AG04450 (cell line): ENCODE measurements at regions not wholly inside any gene's neighbourhood (a gene's known extent, or its start where the extent isn't known, plus 50 kb on each side); places are given as distances from the start of the nearest gene placed in this dataset.

Source experiments
- CTCF ChIA-PET: fragments of 300-600, 350-600 bp; formaldehyde crosslinking; extraction: SDS; loops from one replicate; lab custom pipeline; 2022; ENCODE audit warnings: antibody characterized with exemption, inconsistent platforms; lab: Charles Lee
- POLR2A ChIA-PET: fragments of 350-600 bp; formaldehyde crosslinking; extraction: SDS; loops from one replicate; lab custom pipeline; 2021; ENCODE audit warnings: antibody characterized with exemption, inconsistent platforms; lab: Yijun Ruan, JAX
- DNase-seq: peaks from one replicate; pipeline ENCODE4 v3.0.0-alpha.2; 2011; ENCODE audit warnings: low read depth, low spot score
- H3K27ac ChIP-seq: one replicate; pipeline ENCODE4 v1.5.1; 2012; ENCODE audit warnings: low read depth, low read length, control low read depth
- H3K27me3 ChIP-seq: one replicate; pipeline ENCODE4 v1.6.0; 2012; ENCODE audit warnings: low read length; ENCODE audit not compliant: control insufficient read depth, insufficient read depth
- H3K4me3 ChIP-seq: 2 replicates; pipeline ENCODE4 v1.5.1; 2011; ENCODE audit warnings: mild to moderate bottlenecking, low read depth, low read length, control low read depth
- H3K9me3 ChIP-seq: 2 replicates; pipeline ENCODE4 v1.5.1; 2012; ENCODE audit warnings: low read length; ENCODE audit not compliant: control insufficient read depth, insufficient read depth
- TF ChIP-seq, protein P1 (sequence below): IDR thresholded peaks from 2 replicates; pipeline ENCODE4 v1.5.1; 2011; ENCODE audit warnings: low read depth, low read length, control low read depth, inconsistent platforms

DNA sequence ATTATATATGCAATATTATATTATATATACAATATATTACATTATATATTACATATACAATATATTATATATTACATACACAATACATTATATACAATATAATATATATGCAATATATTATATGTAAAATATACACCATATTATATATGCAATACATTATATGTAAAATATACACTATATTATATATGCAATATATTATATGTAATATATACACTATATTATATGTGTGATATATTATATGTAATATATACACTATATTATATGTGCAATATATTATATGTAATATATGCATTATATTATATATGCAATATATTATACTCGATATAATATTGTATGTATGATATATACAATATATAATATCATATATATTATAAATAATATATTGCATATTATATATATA lies 457.4 kb downstream of the SMARCA1 start:
- Histone ChIP-seq H3K27ac (no peak overlapping the region), H3K27me3 (no peaks in the 10 kb centered on the region), H3K9me3 (no peaks in the 10 kb centered on the region), H3K4me3 (no peak overlapping the region)
- ChIA-PET POLR2A (no interaction called here), CTCF (no interaction called here)
- DNase-seq, result no peak
- TF ChIP-seq, protein P1, sequence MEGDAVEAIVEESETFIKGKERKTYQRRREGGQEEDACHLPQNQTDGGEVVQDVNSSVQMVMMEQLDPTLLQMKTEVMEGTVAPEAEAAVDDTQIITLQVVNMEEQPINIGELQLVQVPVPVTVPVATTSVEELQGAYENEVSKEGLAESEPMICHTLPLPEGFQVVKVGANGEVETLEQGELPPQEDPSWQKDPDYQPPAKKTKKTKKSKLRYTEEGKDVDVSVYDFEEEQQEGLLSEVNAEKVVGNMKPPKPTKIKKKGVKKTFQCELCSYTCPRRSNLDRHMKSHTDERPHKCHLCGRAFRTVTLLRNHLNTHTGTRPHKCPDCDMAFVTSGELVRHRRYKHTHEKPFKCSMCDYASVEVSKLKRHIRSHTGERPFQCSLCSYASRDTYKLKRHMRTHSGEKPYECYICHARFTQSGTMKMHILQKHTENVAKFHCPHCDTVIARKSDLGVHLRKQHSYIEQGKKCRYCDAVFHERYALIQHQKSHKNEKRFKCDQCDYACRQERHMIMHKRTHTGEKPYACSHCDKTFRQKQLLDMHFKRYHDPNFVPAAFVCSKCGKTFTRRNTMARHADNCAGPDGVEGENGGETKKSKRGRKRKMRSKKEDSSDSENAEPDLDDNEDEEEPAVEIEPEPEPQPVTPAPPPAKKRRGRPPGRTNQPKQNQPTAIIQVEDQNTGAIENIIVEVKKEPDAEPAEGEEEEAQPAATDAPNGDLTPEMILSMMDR, result no peak

DNA sequence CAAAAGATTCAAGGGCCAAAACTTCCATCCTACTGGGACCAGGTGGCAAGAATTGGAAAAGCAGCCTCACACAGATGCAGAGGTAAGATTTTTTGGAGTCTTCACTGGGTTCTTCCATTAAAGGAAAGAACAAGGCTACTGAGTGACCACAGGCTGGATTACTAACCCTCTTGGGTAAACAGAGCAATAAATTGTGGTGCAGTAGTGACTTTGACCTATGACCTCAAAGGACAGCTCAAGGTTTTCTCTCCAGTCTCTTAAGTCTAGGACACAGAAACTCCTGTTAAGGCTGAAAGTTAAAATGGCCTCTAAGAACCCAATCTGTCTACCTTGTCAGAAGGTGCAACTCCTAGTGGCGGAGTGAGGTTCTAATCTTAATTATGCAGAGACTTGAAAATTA lies 464.9 kb downstream of the SMARCA1 start:
- no peak for DNase-seq
- TF ChIP-seq, protein P1, result no peak
- ChIA-PET POLR2A (no interaction called here), CTCF (no interaction called here)
- no peaks in the 10 kb centered on the region for H3K27me3 ChIP-seq
- H3K9me3 ChIP-seq, result no peaks in the 10 kb centered on the region
- H3K4me3 ChIP-seq, result no peak overlapping the region
- no peak overlapping the region for H3K27ac ChIP-seq

DNA sequence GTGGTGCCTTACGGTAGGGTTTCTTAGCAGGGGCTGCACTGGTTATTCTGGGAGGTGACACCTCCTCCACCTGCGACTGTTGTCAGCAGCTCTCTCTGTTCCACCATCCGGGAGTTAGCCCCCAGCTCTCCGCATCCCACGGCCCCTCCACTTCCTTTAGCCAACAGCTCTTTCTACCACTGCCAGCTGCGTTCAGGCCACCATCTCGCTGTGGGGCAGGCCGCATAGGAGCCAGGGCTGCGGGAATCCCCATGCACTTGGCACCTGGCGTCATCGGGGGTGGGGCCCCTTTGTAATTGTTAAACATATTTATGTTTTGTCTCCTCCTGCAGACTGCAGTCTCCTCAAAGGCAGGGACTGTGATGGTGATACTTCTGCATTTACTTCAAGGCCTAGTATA lies 480.2 kb downstream of the SMARCA1 start:
- Histone ChIP-seq H3K9me3 (peaks cover 22% of the 10 kb centered on the region), H3K4me3 (no peak overlapping the region), H3K27me3 (no peaks in the 10 kb centered on the region), H3K27ac (no peak overlapping the region)
- CTCF ChIA-PET, result no interaction called here
- DNase-seq, result no peak
- POLR2A ChIA-PET, result no interaction called here
- TF ChIP-seq, protein P1, result no peak

DNA sequence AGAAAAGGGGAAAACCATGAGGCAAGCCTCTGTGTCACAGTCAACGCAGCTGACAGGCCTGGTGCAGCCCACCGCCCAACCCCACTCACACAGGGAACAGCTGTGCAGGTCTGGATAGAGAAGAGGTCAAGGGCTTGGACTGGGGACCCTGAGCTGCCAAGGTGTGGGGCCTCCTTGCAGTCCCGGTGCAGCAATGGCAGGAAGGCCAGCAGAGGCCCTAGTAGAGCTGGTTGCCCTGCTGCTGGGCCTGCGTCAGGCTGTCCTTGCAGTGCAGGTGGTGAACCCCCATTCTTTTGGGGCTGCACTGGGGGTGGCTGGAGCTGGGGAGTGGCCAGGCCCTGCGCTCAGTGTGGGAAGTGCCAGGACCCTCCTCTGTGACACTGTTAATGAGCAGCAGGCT lies 482.0 kb downstream of the SMARCA1 start:
- no peak for DNase-seq
- peaks cover 26% of the 10 kb centered on the region for H3K9me3 ChIP-seq
- TF ChIP-seq, protein P1, result no peak
- no peak overlapping the region for H3K4me3 ChIP-seq
- no peaks in the 10 kb centered on the region for H3K27me3 ChIP-seq
- ChIA-PET POLR2A (no interaction called here), CTCF (no interaction called here)
- H3K27ac ChIP-seq, result no peak overlapping the region

DNA sequence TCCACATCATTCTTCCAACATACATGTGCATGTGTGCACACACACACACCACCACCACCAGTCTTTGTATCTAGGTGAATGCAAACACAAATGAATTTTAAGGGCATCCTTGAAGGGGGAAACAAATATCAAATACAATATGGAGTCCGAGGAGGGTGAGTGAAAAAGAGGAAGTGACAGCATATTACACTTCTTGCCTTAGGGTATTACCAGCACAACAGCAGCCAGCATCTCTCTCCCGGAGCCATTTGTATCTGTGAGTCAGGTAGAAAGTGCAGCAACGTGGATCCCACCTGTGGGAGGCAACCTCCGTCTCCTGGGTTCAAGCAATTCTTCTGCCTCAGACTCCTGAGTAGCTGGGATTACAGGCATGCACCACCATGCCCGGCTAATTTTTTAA lies 483.2 kb downstream of the SMARCA1 start:
- Histone ChIP-seq H3K27me3 (no peaks in the 10 kb centered on the region), H3K4me3 (no peak overlapping the region), H3K9me3 (peaks cover 26% of the 10 kb centered on the region), H3K27ac (no peak overlapping the region)
- TF ChIP-seq, protein P1, result no peak
- DNase-seq, result no peak
- ChIA-PET POLR2A (no interaction called here), CTCF (no interaction called here)
